G401 (cell line): ENCODE measurements at regions not wholly inside any gene's neighbourhood (a gene's known extent, or its start where the extent isn't known, plus 50 kb on each side); places are given as distances from the start of the nearest gene placed in this dataset.
"Not testable (repeated sequence)": the region's sequence is repeated elsewhere in the genome, so short reads cannot be mapped to it uniquely, and the experiment has no call there.

ENCODE experiments used
- DNase-seq: peaks from one replicate; pipeline ENCODE4 v3.0.0-alpha.2; 2015; ENCODE audit warnings: low spot score
- in situ Hi-C: cut with HindIII; loops from 2 replicates; pipeline ENCODE4 v1.10.0; 2016; ENCODE audit warnings: low sequenced_read_pairs, mixed read lengths

DNA sequence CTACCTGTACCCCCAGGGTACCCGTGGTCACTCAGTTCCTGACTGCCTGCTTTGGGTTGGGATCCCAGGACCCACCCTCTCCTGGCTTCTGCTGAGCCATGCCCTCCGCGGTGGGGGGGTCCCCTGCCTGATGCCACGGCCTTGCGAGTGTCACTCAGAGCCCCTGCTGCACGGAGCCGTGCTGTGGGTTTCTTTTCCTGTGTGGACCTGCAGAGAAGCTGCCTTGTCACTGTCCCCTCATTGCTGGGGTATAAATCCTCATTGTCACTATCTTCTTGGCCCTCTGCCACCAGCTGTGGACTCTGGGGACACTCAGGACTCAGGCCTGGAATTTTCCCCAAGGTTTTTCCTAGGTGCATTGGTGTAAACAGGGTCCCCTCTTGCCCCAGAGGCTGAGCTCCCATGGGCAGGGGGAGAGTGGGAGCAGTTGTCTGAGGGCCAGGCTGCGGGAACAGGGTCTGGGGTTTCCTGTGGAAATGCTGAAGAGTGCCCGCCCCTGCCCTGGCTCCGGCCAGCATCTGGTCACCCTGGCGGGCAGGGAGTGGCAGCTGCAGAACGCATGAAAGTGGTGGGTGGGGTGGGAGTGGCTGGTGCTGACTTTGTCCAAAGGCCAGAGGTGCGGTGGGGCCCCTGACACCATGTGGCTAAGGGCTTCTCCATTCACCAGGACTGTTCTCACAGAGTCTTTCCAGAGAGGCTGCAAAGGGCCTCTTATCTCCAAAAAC, 191.7 kb downstream of the GOLGA6L6 start:
- DNase-seq = no peak
- in situ Hi-C loops = no loop called here

DNA sequence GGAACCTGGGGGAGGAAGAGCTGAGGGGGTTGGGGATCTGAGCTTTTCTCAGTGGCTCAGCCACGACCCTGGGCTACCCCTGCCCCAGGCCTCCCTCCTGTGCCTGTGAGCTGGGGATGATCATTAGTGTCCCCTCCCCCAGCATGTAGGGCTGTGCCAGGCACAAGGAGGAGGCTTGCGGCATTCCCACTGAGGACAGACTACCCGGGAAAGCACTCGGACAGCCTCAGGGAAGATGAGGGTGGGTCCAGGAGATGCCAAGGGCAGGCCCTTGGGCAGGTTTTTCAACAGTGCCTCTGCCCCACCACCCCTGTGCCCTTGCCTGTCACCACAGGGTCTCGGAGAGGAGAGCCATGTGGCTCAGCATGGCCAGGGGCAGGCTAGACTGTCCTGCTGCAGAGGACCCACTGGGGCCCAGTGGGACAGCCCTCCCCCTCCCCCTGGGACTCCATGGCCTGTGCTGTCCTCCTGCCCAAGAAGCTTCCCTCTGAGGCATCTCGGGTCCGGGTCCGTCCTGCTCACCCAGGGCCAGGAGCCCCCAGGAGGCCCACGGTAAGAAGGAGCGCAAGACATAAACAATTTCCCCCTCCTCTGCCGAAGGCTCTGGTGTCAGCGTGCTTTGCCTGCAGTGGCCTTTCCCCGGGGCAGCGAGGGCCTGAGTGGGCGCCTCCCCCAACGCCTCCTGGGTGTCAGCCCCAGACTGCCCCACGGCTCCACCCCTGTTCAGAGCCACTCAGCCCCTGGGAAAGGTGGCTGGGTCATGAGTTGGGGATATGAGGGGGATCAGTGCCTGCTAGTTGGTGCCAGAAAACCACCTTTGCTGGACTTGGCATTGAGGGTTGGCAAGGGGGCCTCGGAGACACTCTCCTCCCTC, 192.5 kb downstream of the GOLGA6L6 start:
- in situ Hi-C loops = no loop called here
- no peak for DNase-seq

GRCh38 chr15:20348291-20348899, 193.2 kb downstream of the GOLGA6L6 start:
- no peak for DNase-seq
- in situ Hi-C loops = no loop called here

DNA sequence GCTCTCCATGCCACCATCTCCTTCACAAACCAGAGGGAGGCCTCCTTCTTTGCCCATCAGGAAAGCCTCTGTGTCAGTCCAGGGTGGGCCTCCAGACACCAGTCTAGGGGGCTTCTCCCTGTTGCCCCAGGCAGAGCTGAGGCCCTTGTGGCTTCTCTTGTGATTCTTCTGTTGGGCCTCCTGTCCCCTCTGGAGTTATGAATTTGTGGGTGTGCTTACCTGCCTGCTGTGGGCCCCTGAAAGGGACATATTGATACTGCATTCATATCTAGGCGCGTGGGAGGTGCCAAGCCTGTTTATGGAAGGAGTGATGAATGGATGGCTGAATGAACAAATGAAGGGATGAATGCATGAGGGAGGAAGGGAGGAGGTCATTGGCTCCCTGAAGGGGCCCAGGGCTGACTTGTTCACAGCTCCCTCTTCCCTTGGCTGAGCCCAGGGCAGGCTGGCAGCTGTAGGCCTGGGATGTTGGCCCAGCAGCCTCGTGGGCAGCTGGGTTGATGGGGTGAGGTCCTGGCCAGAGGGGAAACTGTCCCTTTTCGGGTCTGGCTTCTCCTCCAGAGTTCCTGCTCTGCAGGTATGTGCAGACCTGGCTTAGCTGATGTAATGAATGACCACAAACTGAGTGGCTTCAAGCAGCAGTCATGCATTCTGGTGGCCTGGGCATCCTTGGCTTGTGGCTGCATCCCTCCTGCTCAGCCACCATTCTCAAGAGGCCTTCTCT, 195.4 kb downstream of the GOLGA6L6 start:
- DNase-seq = no peak
- in situ Hi-C loops = no loop called here

DNA sequence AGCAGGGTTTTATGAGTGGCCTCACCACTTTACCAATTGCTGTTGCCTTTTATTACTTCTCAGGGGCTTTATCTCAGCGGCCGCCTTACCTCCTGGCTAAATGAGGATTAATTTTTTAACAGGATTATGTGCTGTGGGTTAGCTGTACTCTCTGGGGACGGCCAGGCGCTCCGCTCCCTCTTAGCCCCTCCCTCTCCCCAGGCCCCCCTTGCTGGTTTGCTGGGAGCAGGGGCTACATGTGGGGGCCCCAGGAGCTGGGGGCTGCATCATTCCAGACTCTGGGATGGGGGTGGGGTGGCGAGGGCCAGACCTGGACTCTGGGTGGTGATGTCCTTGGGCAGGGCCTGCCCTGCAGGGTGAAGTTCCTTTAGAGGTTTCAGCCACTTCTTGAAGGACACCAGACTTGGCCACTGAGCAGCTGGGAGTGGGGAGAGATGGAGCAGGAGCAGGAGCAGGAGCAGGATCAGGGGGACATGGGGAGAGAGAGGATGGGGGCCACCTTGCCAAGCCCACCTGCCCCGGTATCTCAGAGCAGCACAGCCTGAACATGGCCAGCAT, 196.1 kb downstream of the GOLGA6L6 start:
- DNase-seq = no peak
- in situ Hi-C loops = no loop called here

GRCh38 chr15:20344601-20345400, 196.8 kb downstream of the GOLGA6L6 start:
- no peak for DNase-seq

GRCh38 chr15:20343395-20344211, 198.0 kb downstream of the GOLGA6L6 start:
- DNase-seq, in situ Hi-C loops: not testable (repeated sequence)

More at GRCh38 chr15:20344601-20345400, 196.8 kb downstream of the GOLGA6L6 start:
- in situ Hi-C loops = no loop called here

DNA sequence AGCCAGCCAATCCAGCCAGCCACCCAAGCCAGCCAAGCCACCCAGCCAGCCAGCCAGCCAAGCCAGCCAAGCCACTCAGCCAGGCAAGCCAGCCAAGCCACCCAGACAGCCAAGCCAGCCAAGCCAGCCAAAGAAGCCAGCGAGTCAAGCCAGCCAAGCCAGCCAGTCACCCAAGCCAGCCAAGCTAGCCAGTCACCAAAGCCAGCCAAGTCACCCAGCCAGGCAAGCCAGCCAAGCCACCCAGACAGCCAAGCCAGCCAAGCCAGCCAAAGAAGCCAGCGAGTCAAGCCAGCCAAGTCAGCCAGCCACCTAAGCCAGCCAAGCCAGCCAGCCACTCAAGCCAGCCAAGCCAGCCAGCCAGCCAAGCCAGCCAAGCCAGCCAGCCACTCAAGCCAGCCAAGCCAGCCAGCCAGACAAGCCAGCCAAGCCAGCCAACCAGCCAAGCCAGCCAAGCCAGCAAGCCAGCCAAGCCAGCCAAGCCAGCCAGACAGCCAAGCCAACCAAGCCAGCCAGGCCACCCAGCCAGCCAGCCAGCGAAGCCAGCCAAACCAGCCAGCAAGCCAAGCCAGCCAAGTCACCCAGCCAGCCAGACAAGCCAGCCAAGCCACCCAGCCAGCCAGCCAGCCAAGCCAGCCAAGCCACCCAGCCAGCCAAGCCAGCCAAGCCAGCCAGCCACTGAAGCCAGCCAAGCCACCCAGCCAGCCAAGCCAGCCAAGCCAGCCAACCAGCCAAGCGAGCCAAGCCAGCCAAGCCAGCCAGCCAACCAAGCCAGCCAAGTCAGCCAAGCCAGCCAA, 198.8 kb downstream of the GOLGA6L6 start:
- in situ Hi-C loops, DNase-seq: not testable (repeated sequence)

DNA sequence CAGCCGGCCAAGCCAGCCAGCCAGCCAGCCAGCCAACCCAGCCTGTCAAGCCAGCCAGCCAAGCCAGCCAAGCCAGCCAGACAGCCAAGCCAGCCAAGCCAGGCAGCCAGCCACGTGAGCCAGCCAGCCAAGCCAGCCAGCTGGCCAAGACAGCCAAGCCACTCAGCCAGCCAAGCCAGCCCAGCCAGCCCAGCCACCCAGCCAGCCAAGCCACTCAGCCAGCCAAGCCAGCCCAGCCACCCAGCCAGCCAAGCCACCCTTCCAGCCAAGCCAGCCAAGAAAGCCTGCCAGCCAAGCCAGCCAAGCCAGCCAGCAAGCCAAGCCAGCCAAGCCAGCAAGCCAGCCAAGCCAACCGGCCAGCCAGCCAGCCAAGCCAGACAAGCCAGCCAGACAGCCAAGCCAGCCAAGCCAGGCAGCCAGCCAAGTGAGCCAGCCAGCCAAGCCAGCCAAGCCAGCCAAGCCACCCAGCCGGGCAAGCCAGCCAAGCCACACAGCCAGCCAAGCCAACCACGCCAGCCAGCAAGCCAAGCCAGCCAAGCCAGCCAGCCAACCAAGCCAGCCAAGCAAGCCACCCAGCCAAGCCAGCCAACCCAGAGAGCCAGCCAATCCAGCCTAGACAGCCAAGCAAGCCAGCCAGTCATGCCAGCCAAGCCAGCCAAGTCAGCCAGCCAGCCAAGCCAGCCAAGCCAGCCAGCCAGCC, 199.5 kb downstream of the GOLGA6L6 start:
- in situ Hi-C loops = no loop called here
- no peak for DNase-seq

GRCh38 chr15:20340931-20341661, 200.5 kb downstream of the GOLGA6L6 start:
- peak; percentile 37 for DNase-seq
- in situ Hi-C loops = no loop called here

GRCh38 chr15:20340331-20340811, 201.2 kb downstream of the GOLGA6L6 start:
- in situ Hi-C loops = no loop called here
- peak; percentile 38 for DNase-seq

DNA sequence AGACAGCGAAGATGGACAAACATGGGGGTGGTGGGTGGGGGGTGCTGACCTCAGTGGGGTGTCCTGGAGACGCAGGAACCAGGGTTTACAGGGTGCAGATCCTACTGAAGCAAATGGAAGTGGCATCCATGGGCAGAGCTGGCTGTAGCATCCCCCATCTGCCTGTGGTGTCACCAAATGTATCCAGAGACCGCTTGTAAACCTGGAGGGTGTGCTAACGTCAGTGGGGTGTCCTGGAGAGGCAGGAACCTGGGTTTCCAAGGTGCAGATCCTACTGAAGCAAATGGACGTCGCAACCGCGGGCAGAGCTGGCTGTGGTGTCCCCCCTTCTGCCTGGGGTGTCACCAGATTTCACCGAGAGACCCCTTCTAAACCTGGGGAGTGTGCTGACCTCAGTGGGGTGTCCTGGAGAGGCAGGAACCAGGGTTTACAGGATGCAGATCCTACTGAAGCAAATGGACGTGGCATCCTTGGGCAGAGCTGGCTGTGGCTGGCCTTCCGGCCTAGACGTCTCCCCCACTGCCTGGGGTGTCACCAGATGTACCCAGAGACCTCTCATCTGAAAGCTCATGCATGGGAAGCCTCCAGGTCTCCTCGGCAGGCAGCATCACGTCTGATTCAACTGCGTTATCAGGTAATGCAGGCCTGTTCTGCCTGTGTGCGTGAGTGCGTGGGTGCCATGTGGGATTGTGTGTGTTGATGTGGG, 202.4 kb downstream of the GOLGA6L6 start:
- in situ Hi-C loops, DNase-seq: not testable (repeated sequence)

GRCh38 chr15:20338671-20339070, 202.9 kb downstream of the GOLGA6L6 start:
- in situ Hi-C loops, DNase-seq: not testable (repeated sequence)

- in situ Hi-C loops, DNase-seq: not testable (repeated sequence)
These were observed 204.4 kb downstream of the GOLGA6L6 start for GRCh38 chr15:20337238-20337637.

GRCh38 chr15:20334451-20334850, 207.1 kb downstream of the GOLGA6L6 start:
- in situ Hi-C loops, DNase-seq: not testable (repeated sequence)
